Inflammatory macrophage treated with lipopolysaccharide for 4 hours (primary cell): ENCODE measurements at regions not wholly inside any gene's neighbourhood (a gene's known extent, or its start where the extent isn't known, plus 50 kb on each side); places are given as distances from the start of the nearest gene placed in this dataset.
"Not testable (repeated sequence)": the region's sequence is repeated elsewhere in the genome, so short reads cannot be mapped to it uniquely, and the experiment has no call there.

Experiments
- DNase-seq: peaks from one replicate; pipeline ENCODE4 v3.0.0-alpha.2; 2020

GRCh38 chr2:106339609-106340008 is 128.6 kb downstream of the RGPD3 start:
- DNase-seq = no peak

- no peak for DNase-seq
Observed at GRCh38 chr2:106339132-106339531, 129.1 kb downstream of the RGPD3 start.

GRCh38 chr2:106338043-106338442 is 130.2 kb downstream of the RGPD3 start:
- DNase-seq = no peak

GRCh38 chr2:106336737-106337136 is 131.5 kb downstream of the RGPD3 start:
- DNase-seq = no peak

GRCh38 chr2:106336108-106336507 is 132.1 kb downstream of the RGPD3 start:
- DNase-seq = no peak

- no peak for DNase-seq
Observed at GRCh38 chr2:106334802-106335201, 133.4 kb downstream of the RGPD3 start.

- not testable (repeated sequence) for DNase-seq
Observed at GRCh38 chr2:106333253-106333873, 134.8 kb downstream of the RGPD3 start.

- no peak for DNase-seq
Observed at GRCh38 chr2:106332054-106332453, 136.2 kb downstream of the RGPD3 start.

GRCh38 chr2:106330384-106331261 is 136.5 kb upstream of the UXS1 start:
- DNase-seq = peak; percentile 48

GRCh38 chr2:106323337-106324013 is 129.4 kb upstream of the UXS1 start:
- DNase-seq = no peak

DNA sequence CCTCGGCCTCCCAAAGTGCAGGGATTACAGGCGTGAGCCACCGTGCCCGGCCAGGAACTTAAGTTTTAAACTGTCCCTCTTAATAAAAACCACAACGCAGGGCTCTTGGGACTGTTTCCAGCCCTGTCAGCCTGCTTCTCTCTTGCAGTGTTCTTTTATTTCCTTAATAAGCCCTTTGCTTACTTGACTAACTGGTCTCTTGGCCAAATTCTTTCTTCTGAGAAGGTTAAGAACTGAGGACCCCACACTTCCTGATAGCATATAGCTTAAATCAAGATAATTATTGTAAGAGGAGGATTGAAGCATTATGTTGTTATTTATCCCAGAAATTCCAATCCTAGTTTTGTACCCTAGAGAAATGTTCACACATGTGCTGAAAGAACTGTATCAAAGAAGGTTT is 128.2 kb upstream of the UXS1 start:
- no peak for DNase-seq

- DNase-seq = not testable (repeated sequence)
Observed at GRCh38 chr2:106320439-106320838, 126.3 kb upstream of the UXS1 start.

DNA sequence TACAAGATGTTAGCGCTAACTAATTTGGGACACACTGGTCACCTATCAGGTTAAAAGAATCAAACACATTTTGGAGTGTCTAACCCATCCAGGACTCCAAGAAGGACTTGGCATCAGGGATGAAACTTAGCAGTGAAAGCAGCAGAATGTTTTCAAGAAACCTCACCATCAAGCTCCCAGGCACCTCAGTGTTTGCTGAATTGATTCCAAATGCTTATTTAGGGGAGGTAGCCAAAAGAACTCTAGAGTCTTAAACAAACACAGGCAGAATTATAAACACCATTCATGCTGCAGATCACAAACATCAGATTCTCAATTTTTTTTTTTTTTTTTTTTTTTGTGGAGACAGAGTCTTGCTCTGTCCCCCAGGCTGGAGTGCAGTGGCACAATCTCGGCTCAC is 122.8 kb upstream of the UXS1 start:
- DNase-seq = no peak

- peak; percentile 6 for DNase-seq
Observed at GRCh38 chr2:106314444-106314843, 120.3 kb upstream of the UXS1 start.

GRCh38 chr2:106311041-106311370 is 116.9 kb upstream of the UXS1 start:
- no peak for DNase-seq

GRCh38 chr2:106307860-106308259 is 113.8 kb upstream of the UXS1 start:
- no peak for DNase-seq

GRCh38 chr2:106306387-106306786 is 112.3 kb upstream of the UXS1 start:
- DNase-seq = peak; percentile 56

GRCh38 chr2:106304612-106305184 is 110.6 kb upstream of the UXS1 start:
- DNase-seq = no peak

DNA sequence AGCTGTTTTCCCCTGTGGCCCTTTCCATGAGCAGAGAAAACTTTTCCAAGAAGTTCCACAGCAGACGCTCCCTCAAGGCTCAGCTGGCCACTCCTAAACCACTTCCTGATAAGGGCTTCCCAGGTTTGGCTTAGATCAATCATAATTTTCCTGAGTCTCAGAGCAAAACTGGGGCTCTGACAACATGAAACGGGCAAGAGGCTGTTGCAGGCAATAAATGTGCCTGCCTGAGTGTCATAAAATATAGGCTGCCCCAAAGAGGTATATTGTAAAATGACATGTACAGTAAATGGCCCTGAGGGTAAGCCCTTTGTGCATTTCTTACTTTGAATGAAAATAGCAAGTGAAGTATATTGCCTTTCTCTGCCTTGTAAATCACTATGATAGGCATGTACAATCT is 105.6 kb upstream of the UXS1 start:
- DNase-seq = no peak

GRCh38 chr2:106296182-106296815 is 102.2 kb upstream of the UXS1 start:
- DNase-seq = peak; percentile 4

DNA sequence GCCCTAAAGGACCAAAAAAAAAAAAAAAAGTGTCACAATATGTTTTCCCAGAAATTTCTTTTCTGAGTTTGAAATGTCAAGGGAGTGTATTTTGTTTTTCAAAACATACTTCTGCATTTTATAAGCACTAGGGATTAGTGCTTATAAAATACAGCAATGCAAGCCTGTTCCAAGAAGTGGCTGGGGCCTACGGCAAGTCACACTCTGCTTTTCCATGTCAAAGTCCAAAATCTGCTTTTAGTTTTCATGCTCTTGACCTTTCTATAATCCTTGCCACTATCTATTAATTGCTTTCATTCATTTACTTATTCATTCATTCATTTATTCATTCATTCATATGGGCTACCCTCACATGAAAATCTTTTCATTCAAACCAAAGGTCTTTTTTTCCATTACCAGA is 100.1 kb upstream of the UXS1 start:
- DNase-seq = no peak

DNA sequence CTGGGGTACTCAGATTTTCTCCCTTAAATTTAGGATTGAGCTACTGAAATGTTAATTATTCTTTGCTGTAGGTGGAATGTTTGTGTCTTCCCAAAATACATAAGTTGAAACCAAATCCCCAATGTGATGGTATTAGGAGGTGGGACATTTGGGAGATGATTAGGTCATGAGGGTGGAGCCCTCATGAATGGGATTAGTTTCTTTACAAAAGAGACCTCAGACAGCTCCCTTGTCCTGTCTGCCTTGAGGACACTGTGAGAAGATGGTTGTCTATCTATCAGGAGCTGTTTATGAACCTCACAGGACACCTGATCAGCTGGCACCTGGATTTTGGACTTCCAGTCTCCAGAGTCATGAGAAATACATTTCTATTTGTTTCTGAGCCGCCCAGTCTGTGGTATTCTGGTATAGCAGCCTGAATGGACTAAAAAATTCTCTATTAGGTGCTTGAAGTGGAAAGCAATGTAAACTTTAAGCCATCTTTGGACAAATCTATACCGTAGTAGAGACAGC is 99.2 kb upstream of the UXS1 start:
- no peak for DNase-seq

- no peak for DNase-seq
Observed at GRCh38 chr2:106292627-106293026, 98.5 kb upstream of the UXS1 start.
